ENCODE measurements at regions not wholly inside any gene's neighbourhood (a gene's known extent, or its start where the extent isn't known, plus 50 kb on each side); places are given as distances from the start of the nearest gene placed in this dataset.

DNA sequence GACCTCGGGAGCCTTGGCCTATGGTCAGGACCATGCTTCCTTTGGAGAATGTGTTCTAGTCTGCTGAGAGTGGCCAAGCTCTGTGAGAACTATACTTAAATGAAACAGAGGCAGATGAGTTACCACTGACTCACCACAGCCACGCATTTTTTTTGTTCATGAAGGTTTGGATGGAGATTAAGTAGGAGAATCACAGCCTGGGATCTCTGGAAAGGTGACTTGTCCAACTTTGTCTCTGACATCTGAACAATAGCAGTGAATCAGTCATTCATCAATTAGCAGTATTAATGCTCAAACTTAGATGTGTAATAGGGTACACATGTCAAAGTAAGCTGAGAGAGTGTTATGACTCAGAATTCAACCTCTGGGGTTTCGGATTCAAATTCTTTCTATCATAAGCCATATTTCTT, 100.7 kb upstream of the ANO3 start:
- TF ChIP-seq EP300 (IDR thresholded peaks at IDR 0.05) (no peak), POLR2A (IDR thresholded peaks at IDR 0.05; ENCODE audit: low read length) (no peak), NR3C1 (IDR thresholded peaks at IDR 0.05) (no peak), NFE2L2 (conservative IDR thresholded peaks at IDR 0.05; ENCODE audit: low read length) (no peak), EHMT2 (IDR thresholded peaks at IDR 0.05; ENCODE audit: low read depth) (no peak), RCOR1 (IDR thresholded peaks at IDR 0.05; ENCODE audit: low read depth, low read length) (no peak)
- TF ChIP-seq, protein P1, sequence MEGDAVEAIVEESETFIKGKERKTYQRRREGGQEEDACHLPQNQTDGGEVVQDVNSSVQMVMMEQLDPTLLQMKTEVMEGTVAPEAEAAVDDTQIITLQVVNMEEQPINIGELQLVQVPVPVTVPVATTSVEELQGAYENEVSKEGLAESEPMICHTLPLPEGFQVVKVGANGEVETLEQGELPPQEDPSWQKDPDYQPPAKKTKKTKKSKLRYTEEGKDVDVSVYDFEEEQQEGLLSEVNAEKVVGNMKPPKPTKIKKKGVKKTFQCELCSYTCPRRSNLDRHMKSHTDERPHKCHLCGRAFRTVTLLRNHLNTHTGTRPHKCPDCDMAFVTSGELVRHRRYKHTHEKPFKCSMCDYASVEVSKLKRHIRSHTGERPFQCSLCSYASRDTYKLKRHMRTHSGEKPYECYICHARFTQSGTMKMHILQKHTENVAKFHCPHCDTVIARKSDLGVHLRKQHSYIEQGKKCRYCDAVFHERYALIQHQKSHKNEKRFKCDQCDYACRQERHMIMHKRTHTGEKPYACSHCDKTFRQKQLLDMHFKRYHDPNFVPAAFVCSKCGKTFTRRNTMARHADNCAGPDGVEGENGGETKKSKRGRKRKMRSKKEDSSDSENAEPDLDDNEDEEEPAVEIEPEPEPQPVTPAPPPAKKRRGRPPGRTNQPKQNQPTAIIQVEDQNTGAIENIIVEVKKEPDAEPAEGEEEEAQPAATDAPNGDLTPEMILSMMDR (IDR thresholded peaks at IDR 0.05), result no peak
- TF ChIP-seq, protein P2, sequence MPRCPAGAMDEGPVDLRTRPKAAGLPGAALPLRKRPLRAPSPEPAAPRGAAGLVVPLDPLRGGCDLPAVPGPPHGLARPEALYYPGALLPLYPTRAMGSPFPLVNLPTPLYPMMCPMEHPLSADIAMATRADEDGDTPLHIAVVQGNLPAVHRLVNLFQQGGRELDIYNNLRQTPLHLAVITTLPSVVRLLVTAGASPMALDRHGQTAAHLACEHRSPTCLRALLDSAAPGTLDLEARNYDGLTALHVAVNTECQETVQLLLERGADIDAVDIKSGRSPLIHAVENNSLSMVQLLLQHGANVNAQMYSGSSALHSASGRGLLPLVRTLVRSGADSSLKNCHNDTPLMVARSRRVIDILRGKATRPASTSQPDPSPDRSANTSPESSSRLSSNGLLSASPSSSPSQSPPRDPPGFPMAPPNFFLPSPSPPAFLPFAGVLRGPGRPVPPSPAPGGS (IDR thresholded peaks at IDR 0.05), result no peak
- TF ChIP-seq, protein P3, sequence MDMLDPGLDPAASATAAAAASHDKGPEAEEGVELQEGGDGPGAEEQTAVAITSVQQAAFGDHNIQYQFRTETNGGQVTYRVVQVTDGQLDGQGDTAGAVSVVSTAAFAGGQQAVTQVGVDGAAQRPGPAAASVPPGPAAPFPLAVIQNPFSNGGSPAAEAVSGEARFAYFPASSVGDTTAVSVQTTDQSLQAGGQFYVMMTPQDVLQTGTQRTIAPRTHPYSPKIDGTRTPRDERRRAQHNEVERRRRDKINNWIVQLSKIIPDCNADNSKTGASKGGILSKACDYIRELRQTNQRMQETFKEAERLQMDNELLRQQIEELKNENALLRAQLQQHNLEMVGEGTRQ (IDR thresholded peaks at IDR 0.05), result no peak
- TF ChIP-seq, protein P4, sequence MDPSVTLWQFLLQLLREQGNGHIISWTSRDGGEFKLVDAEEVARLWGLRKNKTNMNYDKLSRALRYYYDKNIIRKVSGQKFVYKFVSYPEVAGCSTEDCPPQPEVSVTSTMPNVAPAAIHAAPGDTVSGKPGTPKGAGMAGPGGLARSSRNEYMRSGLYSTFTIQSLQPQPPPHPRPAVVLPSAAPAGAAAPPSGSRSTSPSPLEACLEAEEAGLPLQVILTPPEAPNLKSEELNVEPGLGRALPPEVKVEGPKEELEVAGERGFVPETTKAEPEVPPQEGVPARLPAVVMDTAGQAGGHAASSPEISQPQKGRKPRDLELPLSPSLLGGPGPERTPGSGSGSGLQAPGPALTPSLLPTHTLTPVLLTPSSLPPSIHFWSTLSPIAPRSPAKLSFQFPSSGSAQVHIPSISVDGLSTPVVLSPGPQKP (IDR thresholded peaks at IDR 0.05; ENCODE audit: low read depth, low read length), result no peak
- TF ChIP-seq, protein P5, sequence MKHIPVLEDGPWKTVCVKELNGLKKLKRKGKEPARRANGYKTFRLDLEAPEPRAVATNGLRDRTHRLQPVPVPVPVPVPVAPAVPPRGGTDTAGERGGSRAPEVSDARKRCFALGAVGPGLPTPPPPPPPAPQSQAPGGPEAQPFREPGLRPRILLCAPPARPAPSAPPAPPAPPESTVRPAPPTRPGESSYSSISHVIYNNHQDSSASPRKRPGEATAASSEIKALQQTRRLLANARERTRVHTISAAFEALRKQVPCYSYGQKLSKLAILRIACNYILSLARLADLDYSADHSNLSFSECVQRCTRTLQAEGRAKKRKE (CRISPR knock-in tag; IDR thresholded peaks at IDR 0.05; ENCODE audit: low read depth), result no peak
- TF ChIP-seq, protein P6, sequence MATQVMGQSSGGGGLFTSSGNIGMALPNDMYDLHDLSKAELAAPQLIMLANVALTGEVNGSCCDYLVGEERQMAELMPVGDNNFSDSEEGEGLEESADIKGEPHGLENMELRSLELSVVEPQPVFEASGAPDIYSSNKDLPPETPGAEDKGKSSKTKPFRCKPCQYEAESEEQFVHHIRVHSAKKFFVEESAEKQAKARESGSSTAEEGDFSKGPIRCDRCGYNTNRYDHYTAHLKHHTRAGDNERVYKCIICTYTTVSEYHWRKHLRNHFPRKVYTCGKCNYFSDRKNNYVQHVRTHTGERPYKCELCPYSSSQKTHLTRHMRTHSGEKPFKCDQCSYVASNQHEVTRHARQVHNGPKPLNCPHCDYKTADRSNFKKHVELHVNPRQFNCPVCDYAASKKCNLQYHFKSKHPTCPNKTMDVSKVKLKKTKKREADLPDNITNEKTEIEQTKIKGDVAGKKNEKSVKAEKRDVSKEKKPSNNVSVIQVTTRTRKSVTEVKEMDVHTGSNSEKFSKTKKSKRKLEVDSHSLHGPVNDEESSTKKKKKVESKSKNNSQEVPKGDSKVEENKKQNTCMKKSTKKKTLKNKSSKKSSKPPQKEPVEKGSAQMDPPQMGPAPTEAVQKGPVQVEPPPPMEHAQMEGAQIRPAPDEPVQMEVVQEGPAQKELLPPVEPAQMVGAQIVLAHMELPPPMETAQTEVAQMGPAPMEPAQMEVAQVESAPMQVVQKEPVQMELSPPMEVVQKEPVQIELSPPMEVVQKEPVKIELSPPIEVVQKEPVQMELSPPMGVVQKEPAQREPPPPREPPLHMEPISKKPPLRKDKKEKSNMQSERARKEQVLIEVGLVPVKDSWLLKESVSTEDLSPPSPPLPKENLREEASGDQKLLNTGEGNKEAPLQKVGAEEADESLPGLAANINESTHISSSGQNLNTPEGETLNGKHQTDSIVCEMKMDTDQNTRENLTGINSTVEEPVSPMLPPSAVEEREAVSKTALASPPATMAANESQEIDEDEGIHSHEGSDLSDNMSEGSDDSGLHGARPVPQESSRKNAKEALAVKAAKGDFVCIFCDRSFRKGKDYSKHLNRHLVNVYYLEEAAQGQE (IDR thresholded peaks at IDR 0.05), result no peak

Measured in A549 (cell line).